Gastrocnemius medialis (tissue), 4 donors: ENCODE measurements at regions not wholly inside any gene's neighbourhood (a gene's known extent, or its start where the extent isn't known, plus 50 kb on each side); places are given as distances from the start of the nearest gene placed in this dataset.

Experiments
- ATAC-seq, 2 donors: fragments of 150-250 bp; one replicate each; pipeline ENCODE4 v1.9.1; 2016
- DNase-seq, 2 donors: peaks; one replicate each; pipeline ENCODE4 v3.0.0-alpha.2; 2019
- H3K27ac ChIP-seq, 4 donors: fragments of 200-600 bp; sonication (generic); 1 replicate in 1 of 4; 2 replicates in 3 of 4; pipeline ENCODE4 v1.5.1; 2016 to 2018; ENCODE audit warnings: mild to moderate bottlenecking in 2 of 4, moderate library complexity in 1 of 4
- H3K27me3 ChIP-seq, 3 donors: fragments of 200-600 bp; sonication (generic) in 2 of 3; 1 replicate in 1 of 3; 2 replicates in 2 of 3; pipeline versions ENCODE4 v1.5.1 to v1.6.0; 2016 to 2019; ENCODE audit warnings: mild to moderate bottlenecking in 1 of 3, moderate library complexity in 1 of 3
- H3K36me3 ChIP-seq, 2 donors: fragments of 200-600 bp; sonication (generic) in 1 of 2; one replicate each; pipeline ENCODE4 v1.5.1; 2017 to 2018
- H3K4me1 ChIP-seq, 2 donors: fragments of 200-600 bp; sonication (generic) in 1 of 2; one replicate each; pipeline ENCODE4 v1.5.1; 2016 to 2017; ENCODE audit warnings: mild to moderate bottlenecking in 2 of 2
- H3K4me3 ChIP-seq, 4 donors: fragments of 200-600 bp; sonication (generic) in 3 of 4; 1 replicate in 1 of 4; 2 replicates in 3 of 4; pipeline ENCODE4 v1.5.1; 2016 to 2019; ENCODE audit warnings: mild to moderate bottlenecking in 2 of 4
- H3K9me3 ChIP-seq, 3 donors: fragments of 200-600 bp; sonication (generic) in 2 of 3; 1 replicate in 1 of 3; 2 replicates in 2 of 3; pipeline ENCODE4 v1.5.1; 2016 to 2019
- CTCF ChIP-seq, 5 experiments: fragments of 450-650 bp in 3 of 5; fragments of 200-600 bp in 2 of 5; sonication (generic) in 2 of 5; IDR thresholded peaks in 4 of 5; conservative IDR thresholded peaks in 1 of 5; 1 replicate in 4 of 5; 2 replicates in 1 of 5; pipeline ENCODE4 v1.5.1; 2016 to 2019; ENCODE audit warnings: antibody characterized with exemption in 5 of 5, mild to moderate bottlenecking in 3 of 5, moderate library complexity in 3 of 5
- POLR2A ChIP-seq, 2 donors: fragments of 450-650 bp; IDR thresholded peaks; one replicate each; pipeline ENCODE4 v1.6.1; 2017; ENCODE audit warnings: antibody characterized with exemption in 2 of 2, mild to moderate bottlenecking in 2 of 2, moderate library complexity in 2 of 2
- in situ Hi-C, 4 donors: fragments of 200-750 bp; cut with MboI; loops; one replicate each; pipeline versions ENCODE4 v1.15.0 to v1.8.0; 2017; ENCODE audit warnings: low sequenced_read_pairs in 4 of 4
- intact Hi-C: fragments of 100-400 bp; cut with DNase I; formaldehyde crosslinking; loops from one replicate; pipeline ENCODE4 v1.15.1; 2023; ENCODE audit warnings: low total_unique reads

DNA sequence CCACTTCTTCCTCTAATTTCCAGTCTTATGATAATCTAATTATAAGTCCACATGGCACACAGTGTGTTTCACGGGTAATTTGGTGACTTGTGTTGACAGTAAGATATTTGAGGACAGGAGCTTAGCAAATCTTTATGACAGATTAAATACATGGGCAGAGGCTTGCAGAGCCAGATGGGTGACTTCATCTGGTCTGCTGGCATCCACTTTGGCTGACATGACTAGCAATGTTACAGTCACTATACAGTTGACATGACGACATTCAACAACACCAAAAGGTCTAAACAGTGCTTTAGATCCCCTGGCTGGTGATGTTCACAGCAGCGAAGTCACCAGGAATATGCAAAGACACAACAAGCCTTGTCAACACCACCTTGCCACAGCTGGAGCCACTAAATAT lies 147.2 kb downstream of the ETS2 start:
- Histone ChIP-seq H3K27me3 (no peaks in the 10 kb centered on the region), H3K4me3 (no peak overlapping the region), H3K4me1 (no peaks in the 10 kb centered on the region), H3K9me3 (no peaks in the 10 kb centered on the region), H3K27ac (no peak overlapping the region), H3K36me3 (no peaks in the 10 kb centered on the region)
- in situ Hi-C loops (no loop called here), intact Hi-C loops (no loop called here)
- TF ChIP-seq CTCF (IDR thresholded peaks at IDR 0.05 in 4 of 5, conservative IDR thresholded peaks at IDR 0.05 in 1 of 5) (no peak), POLR2A (IDR thresholded peaks at IDR 0.05) (no peak)
- no peak for DNase-seq
- ATAC-seq, result no peak

DNA sequence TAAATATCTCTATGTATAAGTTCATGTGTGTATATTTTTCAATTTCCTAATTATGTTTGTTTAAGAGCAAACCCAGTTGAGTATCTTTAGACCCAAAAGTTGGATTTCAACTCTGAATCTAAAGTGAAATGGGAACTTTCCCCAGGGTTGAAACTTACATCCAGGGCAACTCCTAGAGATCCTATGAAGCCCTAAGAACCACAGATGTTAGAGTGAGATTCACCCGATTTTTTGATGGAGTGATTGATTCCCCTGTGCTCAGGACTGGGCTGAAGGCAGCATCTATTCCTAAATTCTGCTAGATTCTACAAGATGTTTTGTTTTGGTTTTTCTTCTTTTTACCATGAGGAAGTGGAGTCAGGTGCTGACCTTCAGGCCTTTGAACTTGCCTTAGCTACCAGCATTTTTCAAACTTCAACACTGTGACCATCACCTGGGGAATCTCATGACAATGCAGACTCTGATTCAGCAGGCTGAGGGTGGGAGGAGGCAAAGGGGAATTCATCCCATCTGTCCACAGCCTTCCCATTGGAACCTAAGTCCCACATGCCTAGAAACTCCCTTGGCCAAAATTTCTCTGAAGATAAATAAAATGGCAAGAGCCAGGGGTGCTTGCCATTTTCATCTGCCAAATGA lies 145.5 kb downstream of the ETS2 start:
- no peak for DNase-seq
- no peak overlapping the region for H3K27ac ChIP-seq
- in situ Hi-C loops, result no loop called here
- intact Hi-C loops, result no loop called here
- no peaks in the 10 kb centered on the region for H3K9me3 ChIP-seq
- H3K4me1 ChIP-seq, result no peaks in the 10 kb centered on the region
- H3K36me3 ChIP-seq, result no peaks in the 10 kb centered on the region
- no peaks in the 10 kb centered on the region for H3K27me3 ChIP-seq
- TF ChIP-seq CTCF (IDR thresholded peaks at IDR 0.05 in 4 of 5, conservative IDR thresholded peaks at IDR 0.05 in 1 of 5) (no peak), POLR2A (IDR thresholded peaks at IDR 0.05) (no peak)
- no peak for ATAC-seq
- H3K4me3 ChIP-seq, result no peak overlapping the region

DNA sequence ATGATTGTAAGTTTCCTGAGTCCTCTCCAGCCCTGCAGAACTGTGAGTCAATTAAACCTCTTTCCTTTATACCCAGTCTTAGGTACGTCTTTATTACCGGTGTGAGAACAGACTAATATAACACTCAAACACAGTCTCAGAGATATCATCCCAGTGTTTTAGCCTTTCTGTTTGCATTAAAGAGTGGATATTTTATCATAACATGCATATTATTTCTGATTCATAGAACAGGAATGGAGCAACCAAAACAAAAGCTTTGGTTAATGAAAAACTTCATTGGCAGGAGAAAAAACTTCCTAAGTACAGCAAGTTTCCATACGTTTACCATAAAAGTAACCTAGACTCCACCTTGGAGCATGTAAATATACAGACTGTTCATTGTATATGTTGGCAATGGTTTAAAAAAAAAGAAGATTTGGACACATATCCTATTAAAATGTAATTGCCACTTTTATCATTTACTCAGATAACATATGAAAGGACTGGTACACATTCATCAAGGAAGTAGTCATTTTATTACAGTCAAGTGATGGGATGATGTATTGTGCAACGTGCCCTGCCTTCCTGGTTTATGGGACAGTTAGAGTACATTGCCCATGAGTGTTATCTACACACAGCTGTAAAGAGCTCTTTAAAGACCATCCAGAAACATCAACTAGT lies 144.8 kb downstream of the ETS2 start:
- no peak for ATAC-seq
- H3K4me3 ChIP-seq, result no peak overlapping the region
- H3K4me1 ChIP-seq, result no peaks in the 10 kb centered on the region
- in situ Hi-C loops (no loop called here), intact Hi-C loops (no loop called here)
- no peaks in the 10 kb centered on the region for H3K36me3 ChIP-seq
- H3K27me3 ChIP-seq, result no peaks in the 10 kb centered on the region
- DNase-seq, result no peak
- H3K9me3 ChIP-seq, result no peaks in the 10 kb centered on the region
- H3K27ac ChIP-seq, result no peak overlapping the region
- no peak for TF ChIP-seq POLR2A (IDR thresholded peaks at IDR 0.05)
- TF ChIP-seq CTCF (IDR thresholded peaks at IDR 0.05 in 4 of 5, conservative IDR thresholded peaks at IDR 0.05 in 1 of 5), result no peak

DNA sequence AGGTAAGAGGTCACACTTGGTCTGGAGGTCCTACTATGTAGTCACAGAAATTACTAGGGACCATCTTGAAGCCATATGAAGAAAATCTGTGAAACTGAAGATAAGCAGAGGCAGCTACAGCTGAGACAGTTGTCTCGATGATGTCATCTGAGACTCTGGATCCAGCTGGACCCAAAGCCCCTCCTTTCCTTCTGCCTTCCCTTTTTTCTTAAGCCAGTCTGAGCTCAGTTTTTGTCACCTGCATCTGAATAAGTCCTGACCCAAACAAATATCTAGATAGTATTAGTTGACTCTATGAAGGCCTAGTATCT lies 143.3 kb downstream of the ETS2 start:
- TF ChIP-seq POLR2A (IDR thresholded peaks at IDR 0.05) (no peak), CTCF (IDR thresholded peaks at IDR 0.05 in 4 of 5, conservative IDR thresholded peaks at IDR 0.05 in 1 of 5) (no peak)
- no peaks in the 10 kb centered on the region for H3K27me3 ChIP-seq
- DNase-seq, result no peak
- intact Hi-C loops (no loop called here), in situ Hi-C loops (no loop called here)
- no peak overlapping the region for H3K4me3 ChIP-seq
- H3K4me1 ChIP-seq, result no peaks in the 10 kb centered on the region
- H3K27ac ChIP-seq, result no peak overlapping the region
- H3K36me3 ChIP-seq, result no peaks in the 10 kb centered on the region
- ATAC-seq, result no peak
- H3K9me3 ChIP-seq, result no peaks in the 10 kb centered on the region
